ENCODE measurements at regions not wholly inside any gene's neighbourhood (a gene's known extent, or its start where the extent isn't known, plus 50 kb on each side); places are given as distances from the start of the nearest gene placed in this dataset.

GRCh38 chr1:199264283-199264682 is 625.4 kb downstream of the PTPRC start:
- no peak for TF ChIP-seq CTCF (IDR thresholded peaks at IDR 0.05; ENCODE audit: insufficient read depth, low read length)
- no peak for TF ChIP-seq REST (IDR thresholded peaks at IDR 0.05; ENCODE audit: insufficient replicate concordance, low read depth)
- no peak for TF ChIP-seq POLR2AphosphoS5 (IDR thresholded peaks at IDR 0.05; ENCODE audit: low read depth)

Data from HL-60 (cell line).